H9 (cell line): ENCODE measurements at regions not wholly inside any gene's neighbourhood (a gene's known extent, or its start where the extent isn't known, plus 50 kb on each side); places are given as distances from the start of the nearest gene placed in this dataset.

Source experiments
- DNase-seq: peaks from one replicate; pipeline ENCODE4 v3.0.0-alpha.2; 2017
- H2AFZ ChIP-seq: one replicate; pipeline ENCODE4 v1.6.1; 2013; ENCODE audit warnings: mild to moderate bottlenecking, low read length, control low read depth, moderate library complexity
- H2AK5ac ChIP-seq: 2 replicates; pipeline ENCODE4 v1.6.1; 2013; ENCODE audit warnings: low read length, control low read depth, mixed read lengths; ENCODE audit not compliant: insufficient read length
- H2BK120ac ChIP-seq: one replicate; pipeline ENCODE4 v1.6.1; 2013; ENCODE audit warnings: low read depth, mild to moderate bottlenecking, low read length, control low read depth, inconsistent platforms; ENCODE audit not compliant: poor library complexity, severe bottlenecking
- H2BK12ac ChIP-seq: 2 replicates; pipeline ENCODE4 v1.6.1; 2013; ENCODE audit warnings: low read length, control low read depth, mixed read lengths, low read depth; ENCODE audit not compliant: insufficient read length
- H2BK15ac ChIP-seq: 2 replicates; pipeline ENCODE4 v1.6.1; 2013; ENCODE audit warnings: low read depth, low read length, control low read depth
- H2BK20ac ChIP-seq: one replicate; pipeline ENCODE4 v1.6.1; 2013; ENCODE audit warnings: low read depth, mild to moderate bottlenecking, low read length, control low read depth, inconsistent platforms; ENCODE audit not compliant: poor library complexity, severe bottlenecking
- H2BK5ac ChIP-seq: 2 replicates; pipeline ENCODE4 v1.6.1; 2013; ENCODE audit warnings: low read length, control low read depth, mixed read lengths; ENCODE audit not compliant: insufficient read length
- H3K14ac ChIP-seq: 2 replicates; pipeline ENCODE4 v1.6.1; 2013; ENCODE audit warnings: low read length, control low read depth; ENCODE audit not compliant: insufficient read depth
- H3K18ac ChIP-seq: 2 replicates; pipeline ENCODE4 v1.6.1; 2013; ENCODE audit warnings: low read depth, mild to moderate bottlenecking, mixed read lengths, low read length, control low read depth; ENCODE audit not compliant: insufficient read length
- H3K23ac ChIP-seq: 2 replicates; pipeline ENCODE4 v1.6.1; 2013; ENCODE audit warnings: low read length, control low read depth, mixed read lengths, low read depth; ENCODE audit not compliant: insufficient read length
- H3K23me2 ChIP-seq: 2 replicates; pipeline ENCODE4 v1.6.1; 2013; ENCODE audit warnings: low read depth, mild to moderate bottlenecking, mixed read lengths, low read length, control low read depth; ENCODE audit not compliant: insufficient read length, poor library complexity, severe bottlenecking
- H3K27ac ChIP-seq: 2 replicates; pipeline ENCODE4 v1.5.1; 2013; ENCODE audit warnings: low read length, control low read depth, mixed read lengths, low read depth; ENCODE audit not compliant: insufficient read length
- H3K27me3 ChIP-seq: 2 replicates; pipeline ENCODE4 v1.6.1; 2013; ENCODE audit warnings: low read length, control low read depth, inconsistent platforms; ENCODE audit not compliant: insufficient read depth
- H3K4ac ChIP-seq: 2 replicates; pipeline ENCODE4 v1.6.1; 2013; ENCODE audit warnings: low read depth, mild to moderate bottlenecking, control low read depth, inconsistent platforms, low read length, moderate library complexity
- H3K4me1 ChIP-seq: 2 replicates; pipeline ENCODE4 v1.6.1; 2013; ENCODE audit warnings: low read length, control low read depth, inconsistent platforms; ENCODE audit not compliant: insufficient read depth
- H3K4me2 ChIP-seq: 2 replicates; pipeline ENCODE4 v1.6.1; 2013; ENCODE audit warnings: low read length, control low read depth, mixed read lengths; ENCODE audit not compliant: insufficient read length, insufficient read depth
- H3K56ac ChIP-seq: 2 replicates; pipeline ENCODE4 v1.6.1; 2013; ENCODE audit warnings: low read depth, mild to moderate bottlenecking, mixed read lengths, low read length, control low read depth; ENCODE audit not compliant: insufficient read length
- H3K79me1 ChIP-seq: 2 replicates; pipeline ENCODE4 v1.6.1; 2013; ENCODE audit warnings: low read depth, mild to moderate bottlenecking, moderate library complexity, low read length, control low read depth, inconsistent platforms; ENCODE audit not compliant: insufficient read depth, poor library complexity, severe bottlenecking
- H3K79me2 ChIP-seq: 2 replicates; pipeline ENCODE4 v1.6.1; 2013; ENCODE audit warnings: low read length, control low read depth, inconsistent platforms; ENCODE audit not compliant: insufficient read depth
- H3K9ac ChIP-seq: 2 replicates; pipeline ENCODE4 v1.6.1; 2013; ENCODE audit warnings: low read length, control low read depth, mixed read lengths; ENCODE audit not compliant: insufficient read length; ENCODE audit errors: extremely low read depth
- H3K9me3 ChIP-seq: one replicate; pipeline ENCODE4 v1.6.1; 2013; ENCODE audit warnings: low read depth, low read length, inconsistent platforms; ENCODE audit not compliant: control insufficient read depth
- H3T11ph ChIP-seq: one replicate; pipeline ENCODE4 v1.6.1; 2013; ENCODE audit warnings: mild to moderate bottlenecking, low read length, control low read depth, inconsistent platforms
- H4K20me1 ChIP-seq: one replicate; pipeline ENCODE4 v1.6.1; 2013; ENCODE audit not compliant: control insufficient read depth, insufficient read length, insufficient read depth
- H4K5ac ChIP-seq: 2 replicates; pipeline ENCODE4 v1.6.1; 2013; ENCODE audit warnings: low read depth, mild to moderate bottlenecking, mixed read lengths, low read length, control low read depth; ENCODE audit not compliant: insufficient read length
- H4K8ac ChIP-seq: replicated peaks from 2 replicates; pipeline ENCODE4 v1.6.1; 2013; ENCODE audit warnings: low read length, control low read depth, mixed read lengths, low read depth; ENCODE audit not compliant: insufficient read length
- H4K91ac ChIP-seq: 2 replicates; pipeline ENCODE4 v1.6.1; 2013; ENCODE audit warnings: low read depth, mild to moderate bottlenecking, moderate library complexity, mixed read lengths, low read length, control low read depth; ENCODE audit not compliant: insufficient read length
- H3K27ac Mint-ChIP-seq, 3 experiments: 2 replicates in 2 of 3; 3 replicates in 1 of 3; pipeline ENCODE4 v1.8.0; 2020 to 2021; ENCODE audit warnings: mixed read lengths in 3 of 3, mild to moderate bottlenecking in 1 of 3, moderate library complexity in 1 of 3
- H3K27me3 Mint-ChIP-seq: 2 replicates; pipeline ENCODE4 v1.8.0; 2021; ENCODE audit warnings: low read depth, mild to moderate bottlenecking, moderate library complexity, mixed read lengths
- H3K36me3 Mint-ChIP-seq, 3 experiments: 2 replicates in 2 of 3; 3 replicates in 1 of 3; pipeline ENCODE4 v1.8.0; 2020 to 2021; ENCODE audit warnings: low read depth in 3 of 3, mixed read lengths in 3 of 3; ENCODE audit not compliant: insufficient read depth in 1 of 3
- H3K4me1 Mint-ChIP-seq, 2 experiments: 2 replicates each; pipeline ENCODE4 v1.8.0; 2020; ENCODE audit warnings: mixed read lengths in 2 of 2
- H3K4me3 Mint-ChIP-seq, 2 experiments: 2 replicates in 1 of 2; 3 replicates in 1 of 2; pipeline ENCODE4 v1.8.0; 2020 to 2021; ENCODE audit warnings: mild to moderate bottlenecking in 2 of 2, mixed read lengths in 2 of 2, moderate library complexity in 1 of 2
- H3K9me3 Mint-ChIP-seq, 2 experiments: 2 replicates in 1 of 2; 3 replicates in 1 of 2; pipeline ENCODE4 v1.8.0; 2020; ENCODE audit warnings: mild to moderate bottlenecking in 2 of 2, mixed read lengths in 2 of 2, moderate library complexity in 1 of 2
- CTCF ChIP-seq: fragments of 200-600 bp; sonication (generic); conservative IDR thresholded peaks from 3 replicates; pipeline ENCODE4 v1.8.0; 2021; ENCODE audit warnings: antibody characterized with exemption, mild to moderate bottlenecking
- WGBS: extraction: QIAGEN DNeasy Blood & Tissue Kit; methylation state at CpG from one replicate; pipeline ENCODE4 v1.1.7; 2013; ENCODE audit warnings: missing lambda C conversion rate, low lambda C conversion rate, mixed read lengths; ENCODE audit not compliant: insufficient read length; ENCODE audit errors: extremely low coverage; 5-methylcytosine and 5-hydroxymethylcytosine counted together

- Histone ChIP-seq H2AFZ (no peak overlapping the region), H2BK20ac (no peak overlapping the region), H3K79me2 (no peaks in the 10 kb centered on the region), H3K4me2 (no peak overlapping the region), H3K14ac (no peak overlapping the region), H3K9ac (no peak overlapping the region), H3K23ac (no peak overlapping the region), H3K4me1 (no peaks in the 10 kb centered on the region; the same call in 1 of the 2 replicates), H3K4ac (no peak overlapping the region), H4K91ac (no peak overlapping the region), H3T11ph (no peak overlapping the region), H2AK5ac (no peak overlapping the region), H3K18ac (no peak overlapping the region), H4K20me1 (no peaks in the 10 kb centered on the region), H3K27me3 (no peaks in the 10 kb centered on the region), H3K23me2 (no peaks in the 10 kb centered on the region), H3K27ac (no peak overlapping the region), H3K56ac (no peak overlapping the region), H2BK5ac (no peak overlapping the region), H2BK15ac (no peak overlapping the region), H4K5ac (no peak overlapping the region), H2BK120ac (no peak overlapping the region), H2BK12ac (no peak overlapping the region), H4K8ac (no peak overlapping the region), H3K79me1 (no peaks in the 10 kb centered on the region), H3K9me3 (no peaks in the 10 kb centered on the region)
- Mint-ChIP-seq H3K9me3 (no peaks in the 10 kb centered on the region), H3K36me3 (no peaks in the 10 kb centered on the region; a peak in 1 of 7 replicates), H3K4me1 (peaks cover 7 to 15% of the 10 kb centered on the region in 2 experiments), H3K27ac (no peak overlapping the region), H3K27me3 (no peaks in the 10 kb centered on the region), H3K4me3 (no peak overlapping the region)
- no CpG with 5 or more reads among the region's 3 CpGs for WGBS
- no peak for DNase-seq
- TF ChIP-seq CTCF, result no peak
Observed at GRCh38 chr7:22610263-22610662, 110.3 kb upstream of the STEAP1B start.
